ENCODE measurements at regions not wholly inside any gene's neighbourhood (a gene's known extent, or its start where the extent isn't known, plus 50 kb on each side); places are given as distances from the start of the nearest gene placed in this dataset.

DNA sequence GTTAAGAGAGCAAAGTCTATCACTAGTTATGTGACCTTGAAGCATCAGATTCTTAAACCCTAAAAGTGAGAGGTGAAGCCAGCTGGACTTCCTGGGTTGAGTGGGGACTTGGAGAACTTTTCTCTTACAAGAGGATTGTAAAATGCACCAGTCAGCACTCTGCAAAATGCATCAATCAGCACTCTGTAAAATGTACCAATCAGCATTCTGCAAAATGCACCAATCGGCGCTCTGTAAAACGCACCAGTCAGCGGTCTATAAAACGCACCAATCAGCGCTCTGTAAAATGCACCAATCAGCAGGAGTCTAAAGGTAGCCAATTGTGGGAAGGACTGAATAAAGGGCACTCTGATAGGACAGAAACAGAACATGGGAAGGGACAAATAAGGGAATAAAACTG, 291.6 kb upstream of the FAM98A start:
- Histone ChIP-seq H3K9me3 (no peaks in the 10 kb centered on the region), H3K27me3 (no peaks in the 10 kb centered on the region), H3K36me3 (no peaks in the 10 kb centered on the region), H3K4me3 (no peak overlapping the region), H3K27ac (no peak overlapping the region), H3K4me1 (no peaks in the 10 kb centered on the region)
- TF ChIP-seq EP300 (IDR thresholded peaks at IDR 0.05) (no peak), POLR2AphosphoS5 (IDR thresholded peaks at IDR 0.05) (no peak), POLR2A (IDR thresholded peaks at IDR 0.05) (no peak)
- TF ChIP-seq, protein P1, sequence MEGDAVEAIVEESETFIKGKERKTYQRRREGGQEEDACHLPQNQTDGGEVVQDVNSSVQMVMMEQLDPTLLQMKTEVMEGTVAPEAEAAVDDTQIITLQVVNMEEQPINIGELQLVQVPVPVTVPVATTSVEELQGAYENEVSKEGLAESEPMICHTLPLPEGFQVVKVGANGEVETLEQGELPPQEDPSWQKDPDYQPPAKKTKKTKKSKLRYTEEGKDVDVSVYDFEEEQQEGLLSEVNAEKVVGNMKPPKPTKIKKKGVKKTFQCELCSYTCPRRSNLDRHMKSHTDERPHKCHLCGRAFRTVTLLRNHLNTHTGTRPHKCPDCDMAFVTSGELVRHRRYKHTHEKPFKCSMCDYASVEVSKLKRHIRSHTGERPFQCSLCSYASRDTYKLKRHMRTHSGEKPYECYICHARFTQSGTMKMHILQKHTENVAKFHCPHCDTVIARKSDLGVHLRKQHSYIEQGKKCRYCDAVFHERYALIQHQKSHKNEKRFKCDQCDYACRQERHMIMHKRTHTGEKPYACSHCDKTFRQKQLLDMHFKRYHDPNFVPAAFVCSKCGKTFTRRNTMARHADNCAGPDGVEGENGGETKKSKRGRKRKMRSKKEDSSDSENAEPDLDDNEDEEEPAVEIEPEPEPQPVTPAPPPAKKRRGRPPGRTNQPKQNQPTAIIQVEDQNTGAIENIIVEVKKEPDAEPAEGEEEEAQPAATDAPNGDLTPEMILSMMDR (IDR thresholded peaks at IDR 0.05), result no peak
- WGBS, 2 donors (ENCODE audit: low coverage in 1 of 2), result 100% methylated on average over 1 to 6 of the region's 6 CpGs
- no peak for ATAC-seq

DNA sequence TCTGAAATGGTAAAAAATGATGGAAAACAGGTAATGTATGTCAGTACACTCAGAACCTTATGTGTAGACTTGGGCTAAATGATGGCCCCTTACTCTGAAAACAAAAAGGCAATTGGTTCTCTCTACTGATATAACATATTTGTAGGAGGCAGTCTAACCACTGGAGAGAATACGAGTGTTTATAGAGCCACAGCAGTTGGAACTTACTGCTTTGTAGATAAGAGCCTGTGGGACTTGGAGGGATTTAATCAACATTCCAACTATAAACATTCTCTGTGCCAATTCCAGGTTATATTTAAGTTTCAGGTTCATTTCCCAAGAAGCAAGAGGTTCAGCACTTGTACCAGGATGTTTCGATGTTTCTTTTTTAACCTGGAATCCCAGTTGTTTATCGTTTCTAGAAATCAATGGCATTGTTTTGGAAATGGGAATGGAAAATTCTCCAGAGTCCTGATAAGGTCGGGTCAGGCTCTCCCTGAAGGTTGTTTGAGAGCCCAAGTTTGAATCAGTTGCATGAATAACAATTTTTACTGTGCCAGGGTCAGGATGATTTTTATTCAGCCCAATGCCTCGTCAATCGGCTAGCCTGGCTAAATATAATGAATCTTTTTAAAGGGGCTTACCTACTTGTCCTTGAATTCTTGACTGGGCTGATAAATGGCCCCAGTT, 278.4 kb upstream of the FAM98A start:
- WGBS, 2 donors (ENCODE audit: low coverage in 1 of 2), result 12 to 77% methylated on average over 5 to 6 of the region's 6 CpGs
- Histone ChIP-seq H3K4me3 (no peak overlapping the region), H3K27me3 (no peaks in the 10 kb centered on the region), H3K36me3 (no peaks in the 10 kb centered on the region), H3K27ac (no peak overlapping the region), H3K4me1 (no peaks in the 10 kb centered on the region), H3K9me3 (no peaks in the 10 kb centered on the region)
- TF ChIP-seq POLR2A (IDR thresholded peaks at IDR 0.05) (no peak), POLR2AphosphoS5 (IDR thresholded peaks at IDR 0.05) (no peak), EP300 (IDR thresholded peaks at IDR 0.05) (no peak)
- TF ChIP-seq, protein P1 (IDR thresholded peaks at IDR 0.05), result no peak
- no peak for ATAC-seq

- Histone ChIP-seq H3K4me1 (no peaks in the 10 kb centered on the region), H3K9me3 (peaks cover 0 to 5% (median 0%) of the 10 kb centered on the region in 3 donors), H3K27me3 (no peaks in the 10 kb centered on the region), H3K36me3 (no peaks in the 10 kb centered on the region), H3K4me3 (no peak overlapping the region), H3K27ac (no peak overlapping the region)
- 71 to 73% methylated on average over 1 of the region's 1 CpG for WGBS, 2 donors (ENCODE audit: low coverage in 1 of 2)
- ATAC-seq, result no peak
- TF ChIP-seq EP300 (IDR thresholded peaks at IDR 0.05), result no peak
- TF ChIP-seq, protein P1 (IDR thresholded peaks at IDR 0.05), result no peak
- no peak for TF ChIP-seq POLR2AphosphoS5 (IDR thresholded peaks at IDR 0.05)
- no peak for TF ChIP-seq POLR2A (IDR thresholded peaks at IDR 0.05)
Measured at GRCh38 chr2:33873076-33873605, 274.0 kb upstream of the FAM98A start.

DNA sequence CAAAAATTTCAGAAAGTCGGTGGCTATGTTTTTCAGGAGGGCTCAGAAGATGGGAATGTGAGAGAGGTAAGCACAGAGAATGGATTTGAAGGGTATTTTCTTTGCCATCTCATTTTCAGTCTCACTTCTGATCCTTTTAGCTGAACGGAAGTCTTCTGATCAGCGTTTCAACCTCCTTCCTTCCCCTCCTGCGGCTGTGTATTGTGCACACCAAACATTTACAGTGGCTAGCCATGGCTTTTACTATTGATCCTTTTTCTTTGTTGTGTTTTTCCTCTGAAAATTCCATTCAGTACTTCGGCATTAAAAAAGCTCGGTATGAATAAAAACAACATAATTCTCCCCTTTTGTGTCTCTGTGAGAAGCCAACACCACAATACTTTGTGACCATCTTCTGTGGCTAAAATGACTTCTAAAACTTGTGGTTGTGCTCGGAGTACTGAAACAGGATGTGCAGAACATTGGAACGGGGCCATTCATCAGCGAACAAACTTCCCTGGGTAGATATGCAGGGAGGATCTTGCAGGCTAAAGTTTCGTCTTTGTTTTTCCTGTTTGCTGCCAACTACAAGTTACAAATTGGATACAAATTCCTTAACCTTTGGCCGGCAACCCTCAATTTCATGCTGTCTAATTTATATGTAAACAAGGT, 260.8 kb upstream of the FAM98A start:
- H3K4me1 ChIP-seq, result no peaks in the 10 kb centered on the region
- H3K27ac ChIP-seq, result no peak overlapping the region
- H3K36me3 ChIP-seq, result no peaks in the 10 kb centered on the region
- H3K9me3 ChIP-seq, result no peaks in the 10 kb centered on the region
- WGBS, 2 donors (ENCODE audit: low coverage in 1 of 2), result 27 to 44% methylated on average over 10 to 11 of the region's 11 CpGs
- no peaks in the 10 kb centered on the region for H3K27me3 ChIP-seq
- no peak for ATAC-seq
- no peak overlapping the region for H3K4me3 ChIP-seq
- TF ChIP-seq EP300 (IDR thresholded peaks at IDR 0.05) (no peak), POLR2A (IDR thresholded peaks at IDR 0.05) (no peak)
- TF ChIP-seq, protein P1 (IDR thresholded peaks at IDR 0.05), result no peak

- ATAC-seq, result no peak
- Histone ChIP-seq H3K27me3 (no peaks in the 10 kb centered on the region), H3K36me3 (no peaks in the 10 kb centered on the region), H3K4me3 (no peak overlapping the region), H3K27ac (no peak overlapping the region), H3K9me3 (peaks cover 0 to 2% (median 0%) of the 10 kb centered on the region in 3 donors), H3K4me1 (no peaks in the 10 kb centered on the region)
- 59 to 66% methylated on average over 2 to 5 of the region's 6 CpGs for WGBS, 2 donors (ENCODE audit: low coverage in 1 of 2)
- TF ChIP-seq POLR2A (IDR thresholded peaks at IDR 0.05), result no peak
- no peak for TF ChIP-seq EP300 (IDR thresholded peaks at IDR 0.05)
- TF ChIP-seq POLR2AphosphoS5 (IDR thresholded peaks at IDR 0.05), result no peak
- TF ChIP-seq, protein P1 (IDR thresholded peaks at IDR 0.05), result no peak
Measured at GRCh38 chr2:33859176-33859575, 260.1 kb upstream of the FAM98A start.
